Activated T-helper 17 cell treated with anti-CD3 and anti-CD28 coated beads, Interleukin-2, amount 50 U/mL, for 72 hours (primary cell): ENCODE measurements at regions not wholly inside any gene's neighbourhood (a gene's known extent, or its start where the extent isn't known, plus 50 kb on each side); places are given as distances from the start of the nearest gene placed in this dataset.
"Not testable (repeated sequence)": the region's sequence is repeated elsewhere in the genome, so short reads cannot be mapped to it uniquely, and the experiment has no call there.

Experiments used
- ATAC-seq: fragments of 150-1000 bp; cut with Tn5 transposase; replicated peaks from 2 replicates; pipeline ENCODE4 v1.10.0; 2021; ENCODE audit warnings: mild to moderate bottlenecking, moderate library complexity
- H3K27ac Mint-ChIP-seq: one replicate; pipeline ENCODE4 v1.8.0; 2022; ENCODE audit warnings: mixed read lengths
- H3K27me3 Mint-ChIP-seq: one replicate; pipeline ENCODE4 v1.8.0; 2022; ENCODE audit warnings: mixed read lengths
- H3K36me3 Mint-ChIP-seq: one replicate; pipeline ENCODE4 v1.8.0; 2022; ENCODE audit warnings: low read depth, mild to moderate bottlenecking, mixed read lengths
- H3K4me1 Mint-ChIP-seq: one replicate; pipeline ENCODE4 v1.8.0; 2022; ENCODE audit warnings: mixed read lengths
- H3K4me3 Mint-ChIP-seq: one replicate; pipeline ENCODE4 v1.8.0; 2022; ENCODE audit warnings: mild to moderate bottlenecking, mixed read lengths
- H3K9me3 Mint-ChIP-seq: one replicate; pipeline ENCODE4 v1.8.0; 2022; ENCODE audit warnings: mixed read lengths

GRCh38 chr1:219099307-219099706 lies 74.4 kb upstream of the LYPLAL1 start:
- no peaks in the 10 kb centered on the region for H3K4me1 Mint-ChIP-seq
- no peaks in the 10 kb centered on the region for H3K27me3 Mint-ChIP-seq
- no peak for ATAC-seq
- H3K4me3 Mint-ChIP-seq, result no peak overlapping the region
- no peaks in the 10 kb centered on the region for H3K9me3 Mint-ChIP-seq
- no peaks in the 10 kb centered on the region for H3K36me3 Mint-ChIP-seq
- no peak overlapping the region for H3K27ac Mint-ChIP-seq

GRCh38 chr1:219100059-219100458 lies 73.6 kb upstream of the LYPLAL1 start:
- no peaks in the 10 kb centered on the region for H3K9me3 Mint-ChIP-seq
- no peaks in the 10 kb centered on the region for H3K36me3 Mint-ChIP-seq
- no peaks in the 10 kb centered on the region for H3K27me3 Mint-ChIP-seq
- H3K27ac Mint-ChIP-seq, result no peak overlapping the region
- no peaks in the 10 kb centered on the region for H3K4me1 Mint-ChIP-seq
- ATAC-seq, result no peak
- no peak overlapping the region for H3K4me3 Mint-ChIP-seq

GRCh38 chr1:219102466-219102865 lies 71.2 kb upstream of the LYPLAL1 start:
- not testable (repeated sequence) for H3K36me3 Mint-ChIP-seq, ATAC-seq, H3K27me3 Mint-ChIP-seq, H3K9me3 Mint-ChIP-seq, H3K4me1 Mint-ChIP-seq, H3K4me3 Mint-ChIP-seq, H3K27ac Mint-ChIP-seq

- Mint-ChIP-seq H3K4me3 (no peak overlapping the region), H3K27me3 (peaks cover 5% of the 10 kb centered on the region), H3K27ac (no peak overlapping the region), H3K4me1 (no peaks in the 10 kb centered on the region), H3K9me3 (peaks cover 4% of the 10 kb centered on the region), H3K36me3 (no peaks in the 10 kb centered on the region)
- ATAC-seq, result no peak
Observed at GRCh38 chr1:219105893-219106292, 67.8 kb upstream of the LYPLAL1 start.

- H3K27me3 Mint-ChIP-seq, result peaks cover 5% of the 10 kb centered on the region
- no peak overlapping the region for H3K27ac Mint-ChIP-seq
- H3K4me3 Mint-ChIP-seq, result no peak overlapping the region
- peaks cover 9% of the 10 kb centered on the region for H3K9me3 Mint-ChIP-seq
- H3K36me3 Mint-ChIP-seq, result no peaks in the 10 kb centered on the region
- ATAC-seq, result no peak
- no peaks in the 10 kb centered on the region for H3K4me1 Mint-ChIP-seq
Observed at GRCh38 chr1:219109424-219110018, 64.2 kb upstream of the LYPLAL1 start.

- no peak overlapping the region for H3K27ac Mint-ChIP-seq
- H3K9me3 Mint-ChIP-seq, result peaks cover 12% of the 10 kb centered on the region
- ATAC-seq, result no peak
- H3K4me1 Mint-ChIP-seq, result no peaks in the 10 kb centered on the region
- no peak overlapping the region for H3K4me3 Mint-ChIP-seq
- no peaks in the 10 kb centered on the region for H3K36me3 Mint-ChIP-seq
- peaks cover 5% of the 10 kb centered on the region for H3K27me3 Mint-ChIP-seq
Observed at GRCh38 chr1:219113261-219113660, 60.4 kb upstream of the LYPLAL1 start.

GRCh38 chr1:219114014-219114413 lies 59.7 kb upstream of the LYPLAL1 start:
- Mint-ChIP-seq H3K27me3 (peaks cover under 1% of the 10 kb centered on the region), H3K9me3 (peaks cover 8% of the 10 kb centered on the region), H3K27ac (no peak overlapping the region), H3K36me3 (no peaks in the 10 kb centered on the region), H3K4me1 (no peaks in the 10 kb centered on the region), H3K4me3 (no peak overlapping the region)
- ATAC-seq, result no peak

GRCh38 chr1:219119839-219120238 lies 53.8 kb upstream of the LYPLAL1 start:
- H3K4me3 Mint-ChIP-seq, result no peak overlapping the region
- H3K9me3 Mint-ChIP-seq, result peaks cover 3% of the 10 kb centered on the region
- ATAC-seq, result no peak
- H3K4me1 Mint-ChIP-seq, result no peaks in the 10 kb centered on the region
- no peaks in the 10 kb centered on the region for H3K36me3 Mint-ChIP-seq
- no peaks in the 10 kb centered on the region for H3K27me3 Mint-ChIP-seq
- no peak overlapping the region for H3K27ac Mint-ChIP-seq

- Mint-ChIP-seq H3K36me3 (no peaks in the 10 kb centered on the region), H3K27ac (no peak overlapping the region), H3K4me3 (no peak overlapping the region), H3K4me1 (no peaks in the 10 kb centered on the region), H3K27me3 (no peaks in the 10 kb centered on the region), H3K9me3 (peaks cover 3% of the 10 kb centered on the region)
- ATAC-seq, result no peak
Observed at GRCh38 chr1:219120624-219121544, 52.8 kb upstream of the LYPLAL1 start.

- H3K4me3 Mint-ChIP-seq, result no peak overlapping the region
- H3K9me3 Mint-ChIP-seq, result peaks cover 1% of the 10 kb centered on the region
- H3K27ac Mint-ChIP-seq, result no peak overlapping the region
- H3K36me3 Mint-ChIP-seq, result no peaks in the 10 kb centered on the region
- no peak for ATAC-seq
- no peaks in the 10 kb centered on the region for H3K4me1 Mint-ChIP-seq
- peaks cover 6% of the 10 kb centered on the region for H3K27me3 Mint-ChIP-seq
Observed at GRCh38 chr1:219121679-219122078, 52.0 kb upstream of the LYPLAL1 start.

- Mint-ChIP-seq H3K27ac (no peak overlapping the region), H3K27me3 (peaks cover 12% of the 10 kb centered on the region), H3K9me3 (no peaks in the 10 kb centered on the region), H3K36me3 (no peaks in the 10 kb centered on the region), H3K4me1 (no peaks in the 10 kb centered on the region), H3K4me3 (no peak overlapping the region)
- ATAC-seq, result no peak
Observed at GRCh38 chr1:219123036-219123435, 50.6 kb upstream of the LYPLAL1 start.
